Liver (tissue), 8 donors: ENCODE measurements at regions not wholly inside any gene's neighbourhood (a gene's known extent, or its start where the extent isn't known, plus 50 kb on each side); places are given as distances from the start of the nearest gene placed in this dataset.

Experiments
- DNase-seq: peaks from one replicate; pipeline ENCODE4 v3.0.0-alpha.2; 2017; ENCODE audit warnings: low spot score
- H3K27ac ChIP-seq, 2 donors: one replicate each; pipeline ENCODE4 v1.7.0; 2013; ENCODE audit warnings: inconsistent platforms in 2 of 2, low read length in 2 of 2, control low read depth in 1 of 2, low read depth in 1 of 2, mild to moderate bottlenecking in 1 of 2
- H3K27me3 ChIP-seq, 4 donors: one replicate each; pipeline versions ENCODE4 v1.6.1 to v1.7.0; 2013; ENCODE audit warnings: low read length in 3 of 4, inconsistent platforms in 1 of 4, mild to moderate bottlenecking in 1 of 4, moderate library complexity in 1 of 4; ENCODE audit not compliant: control insufficient read depth in 4 of 4, insufficient read depth in 4 of 4
- H3K36me3 ChIP-seq, 4 donors: one replicate each; pipeline versions ENCODE4 v1.6.1 to v1.7.0; 2013; ENCODE audit warnings: low read length in 3 of 4, mild to moderate bottlenecking in 3 of 4, low read depth in 1 of 4, moderate library complexity in 1 of 4; ENCODE audit not compliant: control insufficient read depth in 4 of 4, insufficient read depth in 3 of 4
- H3K4me1 ChIP-seq, 4 donors: one replicate each; pipeline versions ENCODE4 v1.6.1 to v1.7.0; 2013; ENCODE audit warnings: low read length in 3 of 4, mild to moderate bottlenecking in 3 of 4, moderate library complexity in 1 of 4; ENCODE audit not compliant: control insufficient read depth in 4 of 4, insufficient read depth in 4 of 4
- H3K4me3 ChIP-seq, 3 donors: one replicate each; pipeline versions ENCODE4 v1.6.1 to v1.7.0; 2013; ENCODE audit warnings: low read length in 3 of 3, control low read depth in 1 of 3, low read depth in 1 of 3, mild to moderate bottlenecking in 1 of 3
- H3K9ac ChIP-seq, 2 donors: one replicate each; pipeline ENCODE4 v1.7.0; 2013; ENCODE audit warnings: low read length in 2 of 2, mild to moderate bottlenecking in 2 of 2, moderate library complexity in 2 of 2, control low read depth in 1 of 2, low read depth in 1 of 2
- H3K9me3 ChIP-seq, 4 donors: one replicate each; pipeline versions ENCODE4 v1.6.1 to v1.7.0; 2013; ENCODE audit warnings: low read length in 3 of 4; ENCODE audit not compliant: control insufficient read depth in 4 of 4
- ATF3 ChIP-seq: IDR thresholded peaks from 2 replicates; pipeline ENCODE4 v1.6.1; 2016; ENCODE audit warnings: antibody characterized with exemption
- EGR1 ChIP-seq, 2 donors: IDR thresholded peaks; 2 replicates each; pipeline ENCODE4 v1.6.1; 2016 to 2018; ENCODE audit warnings: antibody characterized with exemption in 2 of 2, low read depth in 2 of 2
- FOXA1 ChIP-seq: IDR thresholded peaks from 2 replicates; pipeline ENCODE4 v1.6.1; 2016; ENCODE audit warnings: antibody characterized with exemption
- FOXA2 ChIP-seq: IDR thresholded peaks from 2 replicates; pipeline ENCODE4 v1.6.1; 2016; ENCODE audit warnings: antibody characterized with exemption
- GABPA ChIP-seq, 2 donors: IDR thresholded peaks in 1 of 2; conservative IDR thresholded peaks in 1 of 2; 2 replicates each; pipeline ENCODE4 v1.6.1; 2016; ENCODE audit warnings: antibody characterized with exemption in 2 of 2, mild to moderate bottlenecking in 1 of 2, moderate library complexity in 1 of 2
- HNF4A ChIP-seq, 2 donors: conservative IDR thresholded peaks; 2 replicates each; pipeline ENCODE4 v1.6.1; 2016; ENCODE audit warnings: antibody characterized with exemption in 2 of 2, mild to moderate bottlenecking in 2 of 2
- HNF4G ChIP-seq: IDR thresholded peaks from 2 replicates; pipeline ENCODE4 v1.6.1; 2016; ENCODE audit warnings: antibody characterized with exemption
- JUND ChIP-seq, 2 donors: IDR thresholded peaks; 2 replicates each; pipeline ENCODE4 v1.6.1; 2016; ENCODE audit warnings: antibody characterized with exemption in 2 of 2
- MAX ChIP-seq: IDR thresholded peaks from 2 replicates; pipeline ENCODE4 v1.6.1; 2016; ENCODE audit warnings: antibody characterized with exemption
- NR2F2 ChIP-seq: IDR thresholded peaks from 2 replicates; pipeline ENCODE4 v1.6.1; 2016; ENCODE audit warnings: antibody characterized with exemption
- RAD21 ChIP-seq, 2 donors: IDR thresholded peaks; 2 replicates each; pipeline ENCODE4 v1.6.1; 2016; ENCODE audit warnings: antibody characterized with exemption in 2 of 2, mild to moderate bottlenecking in 2 of 2
- REST ChIP-seq: IDR thresholded peaks from 2 replicates; pipeline ENCODE4 v1.6.1; 2016; ENCODE audit warnings: antibody characterized with exemption, mild to moderate bottlenecking
- RXRA ChIP-seq, 2 donors: IDR thresholded peaks; 2 replicates each; pipeline ENCODE4 v1.6.1; 2017 to 2018; ENCODE audit warnings: antibody characterized with exemption in 2 of 2, mild to moderate bottlenecking in 1 of 2
- SP1 ChIP-seq: IDR thresholded peaks from 2 replicates; pipeline ENCODE4 v1.6.1; 2018; ENCODE audit warnings: antibody characterized with exemption, mild to moderate bottlenecking
- TAF1 ChIP-seq: conservative IDR thresholded peaks from 2 replicates; pipeline ENCODE4 v1.6.1; 2016; ENCODE audit warnings: antibody characterized with exemption, mild to moderate bottlenecking
- YY1 ChIP-seq: IDR thresholded peaks from 2 replicates; pipeline ENCODE4 v1.6.1; 2016; ENCODE audit warnings: antibody characterized with exemption, mild to moderate bottlenecking
- WGBS: extraction: QIAGEN DNeasy Blood & Tissue Kit; methylation state at CpG from one replicate; pipeline ENCODE4 v1.1.7; 2013; 5-methylcytosine and 5-hydroxymethylcytosine counted together
- TF ChIP-seq, protein P1 (sequence below): IDR thresholded peaks from 2 replicates; pipeline ENCODE4 v1.6.1; 2016; ENCODE audit warnings: antibody characterized with exemption
- TF ChIP-seq, protein P2 (sequence below): fragments of 150-350 bp; IDR thresholded peaks from 2 replicates; pipeline ENCODE4 v1.5.1; 2017; ENCODE audit warnings: improper control_type of control experiment, low read depth, low read length; ENCODE audit not compliant: missing input control
- donor health status: healthy.
- donor health status: healthy.
- donor health status: healthy.
- donor health status: healthy.
- donor health status: healthy.

GRCh38 chr4:186003746-186004145, 65.2 kb upstream of the TLR3 start:
- Histone ChIP-seq H3K9ac (no peak overlapping the region), H3K27ac (no peak overlapping the region), H3K4me1 (peaks cover 0 to 9% (median 3%) of the 10 kb centered on the region in 4 donors), H3K4me3 (no peak overlapping the region), H3K27me3 (no peaks in the 10 kb centered on the region), H3K36me3 (no peaks in the 10 kb centered on the region), H3K9me3 (no peaks in the 10 kb centered on the region)
- TF ChIP-seq EGR1 (IDR thresholded peaks at IDR 0.05; ENCODE audit: low read depth in 2 of 2) = no peak
- no peak for TF ChIP-seq MAX
- TF ChIP-seq, protein P1, sequence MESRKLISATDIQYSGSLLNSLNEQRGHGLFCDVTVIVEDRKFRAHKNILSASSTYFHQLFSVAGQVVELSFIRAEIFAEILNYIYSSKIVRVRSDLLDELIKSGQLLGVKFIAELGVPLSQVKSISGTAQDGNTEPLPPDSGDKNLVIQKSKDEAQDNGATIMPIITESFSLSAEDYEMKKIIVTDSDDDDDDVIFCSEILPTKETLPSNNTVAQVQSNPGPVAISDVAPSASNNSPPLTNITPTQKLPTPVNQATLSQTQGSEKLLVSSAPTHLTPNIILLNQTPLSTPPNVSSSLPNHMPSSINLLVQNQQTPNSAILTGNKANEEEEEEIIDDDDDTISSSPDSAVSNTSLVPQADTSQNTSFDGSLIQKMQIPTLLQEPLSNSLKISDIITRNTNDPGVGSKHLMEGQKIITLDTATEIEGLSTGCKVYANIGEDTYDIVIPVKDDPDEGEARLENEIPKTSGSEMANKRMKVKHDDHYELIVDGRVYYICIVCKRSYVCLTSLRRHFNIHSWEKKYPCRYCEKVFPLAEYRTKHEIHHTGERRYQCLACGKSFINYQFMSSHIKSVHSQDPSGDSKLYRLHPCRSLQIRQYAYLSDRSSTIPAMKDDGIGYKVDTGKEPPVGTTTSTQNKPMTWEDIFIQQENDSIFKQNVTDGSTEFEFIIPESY = no peak
- no peak for TF ChIP-seq HNF4G
- TF ChIP-seq RXRA (IDR thresholded peaks at IDR 0.05) = no peak
- no peak for TF ChIP-seq NR2F2
- TF ChIP-seq ATF3 = no peak
- no peak for TF ChIP-seq FOXA2
- no peak for TF ChIP-seq TAF1
- no peak for TF ChIP-seq JUND (IDR thresholded peaks at IDR 0.05)
- TF ChIP-seq REST = no peak
- TF ChIP-seq HNF4A (conservative IDR thresholded peaks at IDR 0.05) = no peak
- no peak for TF ChIP-seq RAD21 (IDR thresholded peaks at IDR 0.05)
- TF ChIP-seq YY1 = no peak
- TF ChIP-seq, protein P2, sequence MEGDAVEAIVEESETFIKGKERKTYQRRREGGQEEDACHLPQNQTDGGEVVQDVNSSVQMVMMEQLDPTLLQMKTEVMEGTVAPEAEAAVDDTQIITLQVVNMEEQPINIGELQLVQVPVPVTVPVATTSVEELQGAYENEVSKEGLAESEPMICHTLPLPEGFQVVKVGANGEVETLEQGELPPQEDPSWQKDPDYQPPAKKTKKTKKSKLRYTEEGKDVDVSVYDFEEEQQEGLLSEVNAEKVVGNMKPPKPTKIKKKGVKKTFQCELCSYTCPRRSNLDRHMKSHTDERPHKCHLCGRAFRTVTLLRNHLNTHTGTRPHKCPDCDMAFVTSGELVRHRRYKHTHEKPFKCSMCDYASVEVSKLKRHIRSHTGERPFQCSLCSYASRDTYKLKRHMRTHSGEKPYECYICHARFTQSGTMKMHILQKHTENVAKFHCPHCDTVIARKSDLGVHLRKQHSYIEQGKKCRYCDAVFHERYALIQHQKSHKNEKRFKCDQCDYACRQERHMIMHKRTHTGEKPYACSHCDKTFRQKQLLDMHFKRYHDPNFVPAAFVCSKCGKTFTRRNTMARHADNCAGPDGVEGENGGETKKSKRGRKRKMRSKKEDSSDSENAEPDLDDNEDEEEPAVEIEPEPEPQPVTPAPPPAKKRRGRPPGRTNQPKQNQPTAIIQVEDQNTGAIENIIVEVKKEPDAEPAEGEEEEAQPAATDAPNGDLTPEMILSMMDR = no peak
- TF ChIP-seq FOXA1 = no peak
- no peak for TF ChIP-seq SP1
- TF ChIP-seq GABPA (IDR thresholded peaks at IDR 0.05 in 1 of 2, conservative IDR thresholded peaks at IDR 0.05 in 1 of 2) = no peak
- DNase-seq = no peak
- 87% methylated on average over 6 of the region's 6 CpGs for WGBS
